Liver (tissue), 3 donors: ENCODE measurements at regions not wholly inside any gene's neighbourhood (a gene's known extent, or its start where the extent isn't known, plus 50 kb on each side); places are given as distances from the start of the nearest gene placed in this dataset.

ENCODE experiments used
- CTCF ChIP-seq: fragments of 150-350 bp; IDR thresholded peaks from 2 replicates; pipeline ENCODE4 v1.5.1; 2017; ENCODE audit warnings: improper control_type of control experiment, low read depth, low read length; ENCODE audit not compliant: missing input control
- REST ChIP-seq: IDR thresholded peaks from 2 replicates; pipeline ENCODE4 v1.6.1; 2016; ENCODE audit warnings: antibody characterized with exemption, mild to moderate bottlenecking
- TAF1 ChIP-seq: conservative IDR thresholded peaks from 2 replicates; pipeline ENCODE4 v1.6.1; 2016; ENCODE audit warnings: antibody characterized with exemption, mild to moderate bottlenecking
- ZBTB33 ChIP-seq: IDR thresholded peaks from 2 replicates; pipeline ENCODE4 v1.6.1; 2016; ENCODE audit warnings: antibody characterized with exemption
- donor health status: healthy.
- donor health status: healthy.

- TF ChIP-seq TAF1 (no peak), CTCF (no peak), ZBTB33 (no peak), REST (no peak)
Measured at GRCh38 chr6:120237221-120237620, 887.7 kb upstream of the MAN1A1 start.
